GM12875 (cell line): ENCODE measurements at regions not wholly inside any gene's neighbourhood (a gene's known extent, or its start where the extent isn't known, plus 50 kb on each side); places are given as distances from the start of the nearest gene placed in this dataset.

Experiments
- H3K4me3 ChIP-seq: one replicate; pipeline ENCODE4 v1.5.1; 2011; ENCODE audit warnings: low read depth, low read length, control low read depth
- CTCF ChIP-seq: IDR thresholded peaks from 2 replicates; pipeline ENCODE4 v1.5.1; 2011; ENCODE audit warnings: low read depth, mild to moderate bottlenecking, control low read depth, inconsistent platforms, low read length, moderate library complexity, borderline replicate concordance; ENCODE audit not compliant: insufficient read depth

GRCh38 chr12:107541001-107541705 lies 144.4 kb upstream of the PWP1 start:
- no peak overlapping the region for H3K4me3 ChIP-seq
- TF ChIP-seq CTCF, result no peak

- H3K4me3 ChIP-seq, result no peak overlapping the region
- no peak for TF ChIP-seq CTCF
Measured at GRCh38 chr12:107543416-107543815, 142.2 kb upstream of the PWP1 start.

GRCh38 chr12:107543841-107544240 lies 141.8 kb upstream of the PWP1 start:
- peak; percentile 10; the same call in 1 of the 2 replicates for TF ChIP-seq CTCF

GRCh38 chr12:107544937-107545336 lies 140.7 kb upstream of the PWP1 start:
- H3K4me3 ChIP-seq, result no peak overlapping the region
- no peak for TF ChIP-seq CTCF

More at GRCh38 chr12:107543841-107544240, 141.8 kb upstream of the PWP1 start:
- no peak overlapping the region for H3K4me3 ChIP-seq

GRCh38 chr12:107545737-107546353 lies 139.8 kb upstream of the PWP1 start:
- no peak for TF ChIP-seq CTCF
- H3K4me3 ChIP-seq, result no peak overlapping the region

GRCh38 chr12:107547389-107547788 lies 138.2 kb upstream of the PWP1 start:
- H3K4me3 ChIP-seq, result no peak overlapping the region
- no peak for TF ChIP-seq CTCF

GRCh38 chr12:107549651-107550480 lies 135.7 kb upstream of the PWP1 start:
- no peak overlapping the region for H3K4me3 ChIP-seq
- TF ChIP-seq CTCF, result no peak
